ENCODE measurements at regions not wholly inside any gene's neighbourhood (a gene's known extent, or its start where the extent isn't known, plus 50 kb on each side); places are given as distances from the start of the nearest gene placed in this dataset.

DNA sequence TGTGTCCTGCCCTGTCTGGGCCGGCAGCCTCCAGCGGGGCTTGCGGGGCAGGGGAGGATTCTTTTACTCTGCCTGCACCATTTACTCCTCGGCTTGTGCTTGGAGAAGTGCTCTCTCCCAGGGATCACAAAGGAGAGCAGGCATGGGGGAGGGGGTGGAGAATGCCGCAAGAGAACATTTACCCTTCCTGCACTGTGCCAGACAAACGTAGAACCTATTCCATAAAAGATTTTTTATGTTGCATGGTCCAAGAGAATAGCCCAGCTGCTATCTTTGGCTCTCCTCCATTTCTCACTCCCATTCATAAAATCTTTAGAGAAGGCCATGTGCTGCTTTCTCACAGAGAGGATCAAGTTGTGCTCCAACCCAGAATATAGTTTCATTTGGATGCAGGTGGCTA lies 159.4 kb downstream of the SPTSSA start:
- no peak for FAIRE-seq

DNA sequence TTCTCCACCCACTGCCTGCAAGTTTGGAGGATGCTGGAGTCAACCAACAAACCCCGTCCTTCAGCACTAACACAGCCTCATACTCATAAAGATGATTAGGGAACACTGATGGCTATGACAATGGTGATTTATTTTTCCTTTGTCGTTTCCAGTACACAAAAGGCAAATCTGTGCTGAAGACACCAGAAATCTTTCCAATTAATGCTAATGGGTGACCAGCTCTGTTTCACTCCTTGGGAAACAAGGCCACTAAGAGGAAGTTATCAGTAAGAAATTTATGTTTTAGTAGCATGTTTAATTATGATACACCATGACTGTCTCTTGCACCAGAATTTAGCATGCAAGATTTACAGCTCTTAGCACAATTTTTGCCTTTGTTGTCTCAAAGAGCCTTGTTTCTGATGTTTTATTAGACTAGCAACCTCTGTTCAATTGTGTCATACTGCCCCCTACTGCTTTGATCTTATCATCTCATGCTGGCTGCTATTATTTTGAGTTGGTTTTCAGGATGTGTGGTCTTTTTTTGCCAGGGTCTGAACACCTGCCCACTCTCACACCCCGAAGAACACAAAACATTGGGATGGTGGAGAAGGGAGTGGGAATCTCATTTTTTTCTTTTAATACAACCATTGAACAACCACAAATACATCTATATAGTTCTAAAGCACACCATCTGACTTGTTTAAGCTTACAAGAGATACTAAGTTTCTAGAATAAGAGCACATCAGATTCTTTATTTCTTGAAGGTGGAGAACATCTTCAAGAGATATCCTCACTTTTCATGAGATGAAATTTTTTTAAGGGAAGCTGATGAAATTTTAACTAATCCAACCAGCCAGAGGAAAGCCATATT lies 160.9 kb downstream of the SPTSSA start:
- Histone ChIP-seq H3K27ac (ENCODE audit: low read depth in 1 of 3, low read length in 2 of 3) (no peak overlapping the region), H3K4me3 (ENCODE audit: low read depth in 1 of 3, low read length in 3 of 3) (no peak overlapping the region), H3K9me3 (ENCODE audit: control insufficient read depth in 2 of 2, insufficient read depth in 1 of 2, low read depth in 1 of 2, low read length in 1 of 2) (peaks cover 0 to 2% of the 10 kb centered on the region in 2 donors), H3K36me3 (ENCODE audit: control insufficient read depth in 3 of 3, insufficient read depth in 2 of 3, low read depth in 1 of 3, low read length in 3 of 3) (no peaks in the 10 kb centered on the region), H3K4me1 (ENCODE audit: control insufficient read depth in 3 of 3, insufficient read depth in 2 of 3, low read depth in 1 of 3, low read length in 2 of 3) (no peaks in the 10 kb centered on the region), H3K27me3 (ENCODE audit: control insufficient read depth in 3 of 3, insufficient read depth in 3 of 3, low read length in 3 of 3) (peaks cover 0 to 2% (median 0%) of the 10 kb centered on the region in 3 donors)
- DNase-seq (peak; percentile 36 to 55), FAIRE-seq (no peak)
- 45 to 46% (median 46%) methylated on average over 3 of the region's 3 CpGs for WGBS, 3 donors

More for the DNA sequence above, 159.4 kb downstream of the SPTSSA start:
- no peak for DNase-seq
- Histone ChIP-seq H3K9me3 (ENCODE audit: control insufficient read depth in 2 of 2, insufficient read depth in 1 of 2, low read depth in 1 of 2, low read length in 1 of 2) (peaks cover 0 to 2% of the 10 kb centered on the region in 2 donors), H3K36me3 (ENCODE audit: control insufficient read depth in 3 of 3, insufficient read depth in 2 of 3, low read depth in 1 of 3, low read length in 3 of 3) (no peaks in the 10 kb centered on the region), H3K27me3 (ENCODE audit: control insufficient read depth in 3 of 3, insufficient read depth in 3 of 3, low read length in 3 of 3) (no peaks in the 10 kb centered on the region), H3K4me3 (ENCODE audit: low read depth in 1 of 3, low read length in 3 of 3) (no peak overlapping the region), H3K27ac (ENCODE audit: low read depth in 1 of 3, low read length in 2 of 3) (no peak overlapping the region), H3K4me1 (ENCODE audit: control insufficient read depth in 3 of 3, insufficient read depth in 2 of 3, low read depth in 1 of 3, low read length in 2 of 3) (no peaks in the 10 kb centered on the region)
- 40 to 52% (median 42%) methylated on average over 6 of the region's 6 CpGs for WGBS, 3 donors

DNA sequence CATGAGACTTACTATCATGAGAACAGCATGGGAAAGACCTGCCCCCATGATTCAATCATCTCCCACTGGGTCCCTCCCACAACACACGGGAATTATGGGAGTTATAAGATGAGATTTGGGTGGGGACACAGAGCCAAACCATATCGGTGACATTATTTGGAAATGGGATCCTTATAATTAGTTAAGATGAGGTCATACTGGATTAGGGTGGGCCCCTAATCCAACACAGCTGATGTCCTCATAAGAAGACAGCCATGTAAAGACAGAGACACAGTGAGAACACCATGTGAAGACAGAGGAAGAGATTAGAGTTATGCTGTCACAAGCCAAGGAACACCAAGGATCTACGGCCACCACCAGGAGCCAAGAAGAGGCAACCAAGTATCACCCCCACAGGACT lies 161.7 kb downstream of the SPTSSA start:
- no peaks in the 10 kb centered on the region for H3K4me1 ChIP-seq (ENCODE audit: control insufficient read depth in 3 of 3, insufficient read depth in 2 of 3, low read depth in 1 of 3, low read length in 2 of 3)
- peaks cover 0 to 2% (median 0%) of the 10 kb centered on the region in 3 donors for H3K27me3 ChIP-seq (ENCODE audit: control insufficient read depth in 3 of 3, insufficient read depth in 3 of 3, low read length in 3 of 3)
- FAIRE-seq (no peak), DNase-seq (no peak)
- H3K9me3 ChIP-seq (ENCODE audit: control insufficient read depth in 2 of 2, insufficient read depth in 1 of 2, low read depth in 1 of 2, low read length in 1 of 2) = peaks cover 0 to 2% of the 10 kb centered on the region in 2 donors
- no peaks in the 10 kb centered on the region for H3K36me3 ChIP-seq (ENCODE audit: control insufficient read depth in 3 of 3, insufficient read depth in 2 of 3, low read depth in 1 of 3, low read length in 3 of 3)
- no peak overlapping the region for H3K27ac ChIP-seq (ENCODE audit: low read depth in 1 of 3, low read length in 2 of 3)
- H3K4me3 ChIP-seq (ENCODE audit: low read depth in 1 of 3, low read length in 3 of 3) = no peak overlapping the region
- 86 to 91% (median 86%) methylated on average over 3 of the region's 3 CpGs for WGBS, 3 donors

DNA sequence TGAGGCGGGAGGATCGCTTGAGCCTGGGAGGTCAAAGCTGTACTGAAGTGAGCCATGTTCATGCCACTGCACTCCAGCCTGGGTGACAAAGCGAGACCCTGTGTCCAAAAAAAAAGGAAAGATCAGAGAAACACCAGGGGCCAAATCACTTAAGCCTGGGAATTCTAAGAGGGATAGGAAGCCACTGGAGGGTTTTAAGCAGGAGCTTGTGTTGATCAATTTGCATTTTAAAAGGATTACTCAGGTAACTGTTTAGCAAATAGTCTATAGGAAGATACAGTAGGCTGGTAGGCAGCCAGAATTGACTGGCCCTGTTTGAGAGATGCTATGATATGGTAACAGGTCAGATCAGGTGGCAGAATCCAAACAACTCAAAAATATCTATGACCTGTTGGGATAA lies 162.7 kb downstream of the SPTSSA start:
- DNase-seq = no peak
- WGBS, 3 donors = 63 to 73% (median 70%) methylated on average over 3 of the region's 3 CpGs
- Histone ChIP-seq H3K36me3 (ENCODE audit: control insufficient read depth in 3 of 3, insufficient read depth in 2 of 3, low read depth in 1 of 3, low read length in 3 of 3) (no peaks in the 10 kb centered on the region), H3K4me3 (ENCODE audit: low read depth in 1 of 3, low read length in 3 of 3) (no peak overlapping the region), H3K9me3 (ENCODE audit: control insufficient read depth in 2 of 2, insufficient read depth in 1 of 2, low read depth in 1 of 2, low read length in 1 of 2) (peaks cover 0 to 2% of the 10 kb centered on the region in 2 donors), H3K4me1 (ENCODE audit: control insufficient read depth in 3 of 3, insufficient read depth in 2 of 3, low read depth in 1 of 3, low read length in 2 of 3) (no peaks in the 10 kb centered on the region), H3K27me3 (ENCODE audit: control insufficient read depth in 3 of 3, insufficient read depth in 3 of 3, low read length in 3 of 3) (peaks cover 0 to 2% (median 0%) of the 10 kb centered on the region in 3 donors), H3K27ac (ENCODE audit: low read depth in 1 of 3, low read length in 2 of 3) (no peak overlapping the region)
- no peak for FAIRE-seq

DNA sequence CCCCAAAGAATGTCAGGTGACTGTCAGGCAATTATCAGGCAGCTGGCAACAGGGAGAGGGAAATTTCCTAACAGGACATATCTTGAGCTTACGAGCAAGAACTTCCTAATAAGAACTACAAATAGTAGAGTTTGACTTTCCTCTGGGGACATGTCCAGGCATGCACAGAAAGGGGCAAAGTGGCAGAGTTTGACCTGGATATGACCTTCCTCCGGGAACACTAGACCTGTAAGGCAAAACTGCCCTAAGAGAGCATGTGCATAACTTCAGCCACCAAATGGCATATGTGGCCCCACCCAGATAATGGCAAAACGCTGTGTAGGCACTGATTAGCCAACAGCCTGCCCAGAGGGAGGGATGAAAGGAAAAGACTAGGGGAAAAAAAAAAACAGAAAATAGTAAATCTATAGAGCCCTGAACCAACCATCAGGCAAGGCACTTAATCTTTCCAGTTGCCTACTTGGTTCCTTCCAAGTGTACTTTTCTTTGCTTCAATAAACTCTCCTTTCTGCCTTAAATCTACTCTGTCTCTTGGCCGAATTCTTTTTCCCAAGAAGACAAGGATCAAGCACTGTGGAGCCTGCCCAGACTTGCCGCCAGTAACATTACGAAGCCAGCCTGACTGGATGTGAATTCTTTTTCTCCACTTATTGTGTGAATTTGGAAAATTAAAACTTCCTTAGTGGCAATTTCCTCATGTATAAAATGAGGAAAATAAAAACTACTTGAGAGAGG lies 164.1 kb downstream of the SPTSSA start:
- H3K4me1 ChIP-seq (ENCODE audit: control insufficient read depth in 3 of 3, insufficient read depth in 2 of 3, low read depth in 1 of 3, low read length in 2 of 3) = no peaks in the 10 kb centered on the region
- H3K27me3 ChIP-seq (ENCODE audit: control insufficient read depth in 3 of 3, insufficient read depth in 3 of 3, low read length in 3 of 3) = peaks cover 0 to 6% (median 2%) of the 10 kb centered on the region in 3 donors
- no peak overlapping the region for H3K27ac ChIP-seq (ENCODE audit: low read depth in 1 of 3, low read length in 2 of 3)
- peaks cover 0 to 2% of the 10 kb centered on the region in 2 donors for H3K9me3 ChIP-seq (ENCODE audit: control insufficient read depth in 2 of 2, insufficient read depth in 1 of 2, low read depth in 1 of 2, low read length in 1 of 2)
- FAIRE-seq (no peak), DNase-seq (peak; percentile 9 to 21)
- H3K36me3 ChIP-seq (ENCODE audit: control insufficient read depth in 3 of 3, insufficient read depth in 2 of 3, low read depth in 1 of 3, low read length in 3 of 3) = no peaks in the 10 kb centered on the region
- 54 to 62% (median 54%) methylated on average over 6 of the region's 6 CpGs for WGBS, 3 donors
- no peak overlapping the region for H3K4me3 ChIP-seq (ENCODE audit: low read depth in 1 of 3, low read length in 3 of 3)

DNA sequence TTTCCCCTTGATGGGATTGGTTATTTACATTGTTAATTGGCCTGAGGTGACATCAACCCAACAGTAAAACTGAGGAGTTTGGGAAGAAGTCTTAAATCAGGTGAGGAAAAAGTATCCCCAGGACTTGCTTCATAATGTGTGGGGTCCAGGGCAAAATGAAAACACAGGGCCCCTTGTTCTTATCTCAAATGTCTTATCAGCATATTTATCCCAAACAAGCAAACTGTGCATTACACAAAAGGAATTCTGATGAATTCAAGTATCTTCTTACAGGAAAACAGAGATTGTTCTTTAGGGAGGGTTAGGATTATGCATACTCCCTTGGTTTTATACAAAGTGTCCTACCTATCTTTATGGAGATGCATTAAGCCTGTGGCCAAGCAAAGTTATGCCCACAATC lies 178.4 kb downstream of the SPTSSA start:
- H3K27ac ChIP-seq (ENCODE audit: low read depth in 1 of 3, low read length in 2 of 3) = no peak overlapping the region
- no peaks in the 10 kb centered on the region for H3K27me3 ChIP-seq (ENCODE audit: control insufficient read depth in 3 of 3, insufficient read depth in 3 of 3, low read length in 3 of 3)
- FAIRE-seq (no peak), DNase-seq (no peak)
- no peak overlapping the region for H3K4me3 ChIP-seq (ENCODE audit: low read depth in 1 of 3, low read length in 3 of 3)
- H3K4me1 ChIP-seq (ENCODE audit: control insufficient read depth in 3 of 3, insufficient read depth in 2 of 3, low read depth in 1 of 3, low read length in 2 of 3) = no peaks in the 10 kb centered on the region
- H3K9me3 ChIP-seq (ENCODE audit: control insufficient read depth in 2 of 2, insufficient read depth in 1 of 2, low read depth in 1 of 2, low read length in 1 of 2) = peaks cover 0 to 7% of the 10 kb centered on the region in 2 donors
- H3K36me3 ChIP-seq (ENCODE audit: control insufficient read depth in 3 of 3, insufficient read depth in 2 of 3, low read depth in 1 of 3, low read length in 3 of 3) = no peaks in the 10 kb centered on the region

DNA sequence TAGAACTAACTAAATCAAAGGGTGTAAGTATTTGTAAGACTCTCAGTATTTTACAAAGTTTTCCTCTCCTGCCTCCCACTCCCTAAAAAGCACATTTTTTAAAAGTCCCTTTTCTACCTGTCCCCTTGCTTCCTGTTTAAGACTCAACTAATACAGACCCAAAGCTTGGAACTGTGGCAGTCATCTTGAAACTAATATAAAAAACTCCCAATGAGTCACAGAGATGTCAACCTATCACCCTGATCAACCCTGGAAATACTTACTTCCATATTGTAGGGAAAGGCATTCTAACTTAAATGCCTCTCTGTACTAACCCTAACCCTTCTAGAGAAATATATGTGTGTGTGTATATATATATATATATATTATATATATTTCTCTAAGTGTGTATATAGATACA lies 184.8 kb downstream of the SPTSSA start:
- peaks cover 0 to 5% of the 10 kb centered on the region in 2 donors for H3K9me3 ChIP-seq (ENCODE audit: control insufficient read depth in 2 of 2, insufficient read depth in 1 of 2, low read depth in 1 of 2, low read length in 1 of 2)
- FAIRE-seq (no peak), DNase-seq (no peak)
- no peaks in the 10 kb centered on the region for H3K36me3 ChIP-seq (ENCODE audit: control insufficient read depth in 3 of 3, insufficient read depth in 2 of 3, low read depth in 1 of 3, low read length in 3 of 3)
- no peak overlapping the region for H3K4me3 ChIP-seq (ENCODE audit: low read depth in 1 of 3, low read length in 3 of 3)
- H3K27me3 ChIP-seq (ENCODE audit: control insufficient read depth in 3 of 3, insufficient read depth in 3 of 3, low read length in 3 of 3) = no peaks in the 10 kb centered on the region
- H3K27ac ChIP-seq (ENCODE audit: low read depth in 1 of 3, low read length in 2 of 3) = no peak overlapping the region
- H3K4me1 ChIP-seq (ENCODE audit: control insufficient read depth in 3 of 3, insufficient read depth in 2 of 3, low read depth in 1 of 3, low read length in 2 of 3) = no peaks in the 10 kb centered on the region

DNA sequence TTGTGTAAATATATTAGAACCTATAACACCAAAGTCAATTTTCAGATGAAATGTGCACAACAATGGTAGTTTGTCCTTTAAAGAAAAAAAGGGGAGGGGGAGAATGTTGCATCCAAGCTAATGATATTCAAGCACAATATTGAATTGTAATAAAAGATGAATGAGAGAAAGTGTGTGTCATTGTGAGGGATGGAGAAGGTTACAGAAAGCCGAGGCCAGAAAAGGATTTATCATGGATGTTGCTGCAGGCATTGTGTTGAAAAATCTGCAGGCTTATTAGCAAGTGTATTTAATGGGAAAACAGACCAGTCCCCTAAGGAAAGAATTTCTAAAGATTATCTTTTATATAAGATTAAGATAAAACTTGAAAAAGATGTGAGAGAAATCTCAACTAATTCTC lies 186.5 kb downstream of the SPTSSA start:
- WGBS, 3 donors = 75 to 81% (median 80%) methylated on average over 1 of the region's 1 CpG
- DNase-seq (no peak), FAIRE-seq (no peak)
- H3K27me3 ChIP-seq (ENCODE audit: control insufficient read depth in 3 of 3, insufficient read depth in 3 of 3, low read length in 3 of 3) = no peaks in the 10 kb centered on the region
- no peak overlapping the region for H3K4me3 ChIP-seq (ENCODE audit: low read depth in 1 of 3, low read length in 3 of 3)
- H3K9me3 ChIP-seq (ENCODE audit: control insufficient read depth in 2 of 2, insufficient read depth in 1 of 2, low read depth in 1 of 2, low read length in 1 of 2) = no peaks in the 10 kb centered on the region
- no peaks in the 10 kb centered on the region for H3K4me1 ChIP-seq (ENCODE audit: control insufficient read depth in 3 of 3, insufficient read depth in 2 of 3, low read depth in 1 of 3, low read length in 2 of 3)
- H3K36me3 ChIP-seq (ENCODE audit: control insufficient read depth in 3 of 3, insufficient read depth in 2 of 3, low read depth in 1 of 3, low read length in 3 of 3) = no peaks in the 10 kb centered on the region
- H3K27ac ChIP-seq (ENCODE audit: low read depth in 1 of 3, low read length in 2 of 3) = no peak overlapping the region
